COLO829 (cell line): ENCODE measurements at regions not wholly inside any gene's neighbourhood (a gene's known extent, or its start where the extent isn't known, plus 50 kb on each side); places are given as distances from the start of the nearest gene placed in this dataset.
"Not testable (repeated sequence)": the region's sequence is repeated elsewhere in the genome, so short reads cannot be mapped to it uniquely, and the experiment has no call there.

Experiments
- DNase-seq: peaks from one replicate; pipeline ENCODE4 v3.0.0; 2012; ENCODE audit warnings: low spot score

GRCh38 chr5:51657340-51658240 lies 274.3 kb downstream of the ISL1 start:
- DNase-seq: no peak

DNA sequence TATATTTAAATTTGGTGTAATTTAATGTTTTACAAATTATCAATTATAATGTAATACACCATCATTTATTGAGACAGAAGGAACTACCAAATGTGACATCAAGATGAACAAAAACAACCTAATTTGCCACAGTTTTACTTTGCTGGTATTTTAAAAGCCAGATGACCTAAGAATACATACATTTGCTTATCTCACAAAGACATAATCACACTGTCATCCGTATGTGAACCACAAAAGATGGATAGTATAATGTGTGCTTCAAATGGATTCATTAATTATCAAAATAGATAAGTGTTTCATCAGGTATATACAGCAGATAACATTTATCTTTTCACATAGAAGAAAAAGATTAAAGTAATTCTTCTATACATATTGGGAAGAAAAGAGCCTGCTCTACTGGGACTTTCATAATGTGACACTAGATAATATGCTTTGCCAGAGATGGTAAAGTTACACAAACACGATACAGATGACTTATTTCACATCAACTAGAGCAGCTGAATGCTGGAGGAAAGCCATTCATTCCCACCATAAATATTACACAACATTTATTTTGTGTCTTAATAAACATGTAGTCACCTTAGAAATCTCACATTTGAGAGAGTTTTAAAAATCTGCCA lies 278.5 kb downstream of the ISL1 start:
- no peak for DNase-seq

GRCh38 chr5:51664491-51665250 lies 281.4 kb downstream of the ISL1 start:
- DNase-seq: no peak

DNA sequence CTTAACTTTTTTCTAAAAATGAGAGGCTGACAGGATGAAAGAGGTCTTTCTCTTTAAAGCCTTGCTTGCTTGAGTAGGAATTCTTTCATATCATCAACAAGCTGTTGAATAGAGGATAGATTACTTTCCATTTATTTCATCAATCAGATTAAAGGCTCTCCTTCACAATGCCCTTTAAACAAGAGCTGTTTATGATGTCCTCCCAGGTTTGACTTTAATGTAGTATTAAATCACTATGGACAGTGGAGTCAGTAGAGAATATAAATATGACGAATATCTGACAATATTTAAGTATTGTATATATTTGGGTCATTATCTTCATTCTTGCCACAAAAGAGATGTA lies 282.0 kb downstream of the ISL1 start:
- no peak for DNase-seq

DNA sequence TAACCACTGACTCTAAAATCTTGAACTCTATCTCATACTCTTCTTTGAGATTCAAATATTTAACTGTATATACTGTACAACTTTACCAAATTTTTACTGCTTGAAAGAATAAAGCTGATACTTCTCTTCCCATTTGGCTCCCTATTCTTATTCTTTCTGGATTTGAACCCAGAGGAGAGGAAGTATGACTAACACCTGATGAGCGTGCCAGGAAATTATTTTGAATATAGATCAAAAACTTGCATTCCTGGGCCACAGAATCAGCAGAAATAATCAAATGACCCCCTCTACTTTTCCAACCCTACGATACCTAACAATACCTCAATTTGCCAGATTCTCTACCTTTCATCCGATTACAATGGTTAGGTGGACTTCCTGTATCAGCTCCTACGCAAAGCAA lies 285.8 kb downstream of the ISL1 start:
- no peak for DNase-seq

GRCh38 chr5:51678330-51678729 lies 295.1 kb downstream of the ISL1 start:
- no peak for DNase-seq

GRCh38 chr5:51679286-51679685 lies 296.0 kb downstream of the ISL1 start:
- DNase-seq: no peak

DNA sequence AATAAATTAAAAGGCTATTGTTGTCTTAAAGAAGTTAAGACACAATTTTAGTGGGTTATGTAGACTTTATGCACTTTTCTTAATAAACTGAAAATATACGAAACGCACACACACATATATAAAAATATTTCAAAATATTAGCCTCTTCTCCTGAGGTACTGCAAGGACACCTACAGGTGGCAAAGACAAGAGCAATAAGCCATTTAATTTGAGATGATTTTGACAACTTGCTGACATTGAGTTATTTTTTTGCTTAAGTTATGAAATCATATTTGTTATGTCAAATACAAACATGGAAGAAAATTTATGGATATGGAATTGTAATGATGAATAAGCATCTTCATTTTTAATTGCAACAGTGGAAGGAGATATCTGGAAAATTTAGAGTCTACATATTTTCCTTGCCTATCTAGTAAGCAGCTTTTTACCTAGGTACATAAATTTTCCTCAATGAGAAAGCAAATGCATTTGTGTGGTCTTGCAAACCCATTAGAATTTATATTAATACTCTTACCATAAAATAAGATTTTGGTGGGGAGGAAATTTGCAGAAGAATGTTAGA lies 301.6 kb downstream of the ISL1 start:
- DNase-seq: no peak

- DNase-seq: no peak
These were observed 302.2 kb downstream of the ISL1 start for GRCh38 chr5:51685419-51685818.

DNA sequence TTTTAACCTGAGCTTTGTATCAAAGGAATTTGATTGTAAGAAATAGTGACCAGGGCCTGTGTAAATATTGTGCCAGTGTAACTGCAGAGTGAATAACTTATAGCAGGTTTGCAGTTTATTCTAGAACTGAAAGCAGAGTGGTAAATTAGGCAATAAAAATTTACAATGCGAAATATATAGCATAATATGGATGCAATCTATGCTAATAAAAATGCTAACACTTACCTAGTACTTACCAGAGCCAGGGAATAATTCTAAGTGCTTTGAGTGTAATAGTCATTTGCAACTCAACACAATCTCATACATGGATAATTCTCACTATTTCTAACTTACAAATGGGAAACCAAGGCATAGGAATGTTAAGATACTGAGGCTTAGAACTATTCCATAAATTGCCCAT lies 303.4 kb downstream of the ISL1 start:
- DNase-seq: no peak

- no peak for DNase-seq
These were observed 308.4 kb downstream of the ISL1 start for GRCh38 chr5:51691538-51692079.

- no peak for DNase-seq
These were observed 311.6 kb downstream of the ISL1 start for GRCh38 chr5:51694826-51695225.

DNA sequence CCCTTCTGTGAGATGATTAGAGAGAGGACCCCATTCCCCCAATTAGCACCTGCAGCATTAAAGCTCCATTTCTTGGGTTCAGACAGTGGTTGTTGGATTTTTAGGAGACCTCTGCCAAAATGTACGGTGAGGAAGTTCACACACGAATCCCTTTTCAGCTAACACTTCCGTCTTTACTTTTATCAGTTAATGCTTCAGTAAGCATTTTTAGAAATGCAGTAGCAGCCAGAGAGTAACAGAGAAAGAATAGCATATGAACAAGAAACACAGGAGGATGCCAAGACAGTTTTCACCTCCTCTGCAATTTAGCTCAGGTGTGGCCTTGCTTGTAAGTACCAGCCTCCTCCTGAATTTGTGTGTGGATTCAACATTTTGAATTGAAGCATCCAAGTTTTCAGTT lies 312.9 kb downstream of the ISL1 start:
- DNase-seq: no peak

- DNase-seq: not testable (repeated sequence)
These were observed 318.8 kb downstream of the ISL1 start for GRCh38 chr5:51702046-51702445.

DNA sequence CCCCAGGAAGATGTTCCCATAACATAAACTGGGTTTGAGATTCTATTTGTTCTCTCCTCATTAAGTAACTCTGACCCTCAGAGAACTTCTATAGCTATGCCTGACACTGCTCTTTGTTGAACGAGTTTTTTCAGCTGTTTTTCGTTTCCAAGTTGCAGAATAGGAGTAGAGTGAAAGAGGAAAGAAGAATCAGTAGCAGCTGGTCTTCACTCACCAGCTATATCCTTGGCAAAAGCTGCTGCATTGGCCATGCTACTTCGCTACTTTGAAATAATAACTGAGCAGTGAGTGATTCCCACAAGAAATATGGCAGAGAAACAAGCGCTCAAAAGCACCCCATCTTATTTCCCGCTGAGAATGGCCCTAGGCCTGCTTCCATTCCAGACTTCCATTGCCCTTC lies 329.0 kb downstream of the ISL1 start:
- DNase-seq: no peak

- DNase-seq: not testable (repeated sequence)
These were observed 332.2 kb downstream of the ISL1 start for GRCh38 chr5:51715445-51715844.

- peak; percentile 8 for DNase-seq
These were observed 348.3 kb downstream of the ISL1 start for GRCh38 chr5:51731421-51732029.

DNA sequence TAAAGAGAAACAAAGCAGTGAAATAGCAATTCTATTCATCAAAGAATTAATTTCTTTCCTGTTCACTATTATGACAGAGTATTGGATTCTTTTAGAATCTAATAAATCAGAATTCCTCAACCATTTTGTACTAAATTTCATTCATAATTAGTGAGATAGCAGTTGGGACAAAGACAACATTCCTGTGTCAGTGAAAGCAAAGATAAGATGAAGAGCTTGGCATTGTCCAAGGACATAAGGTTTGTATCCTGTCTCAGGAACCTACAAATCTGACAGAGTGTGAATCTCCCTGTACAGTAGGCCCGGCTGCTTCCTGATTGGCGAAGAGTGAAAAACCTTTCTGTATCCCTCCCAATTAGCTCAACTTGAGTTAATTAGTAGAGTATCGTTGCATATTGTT lies 349.1 kb downstream of the ISL1 start:
- DNase-seq: no peak

- DNase-seq: no peak
These were observed 351.4 kb downstream of the ISL1 start for GRCh38 chr5:51734677-51735076.

- no peak for DNase-seq
These were observed 362.8 kb downstream of the ISL1 start for GRCh38 chr5:51746023-51746422.

- no peak for DNase-seq
These were observed 365.4 kb downstream of the ISL1 start for GRCh38 chr5:51748647-51749046.
